Liver (tissue), 8 donors: ENCODE measurements at regions not wholly inside any gene's neighbourhood (a gene's known extent, or its start where the extent isn't known, plus 50 kb on each side); places are given as distances from the start of the nearest gene placed in this dataset.

Experiments
- DNase-seq: peaks from one replicate; pipeline ENCODE4 v3.0.0-alpha.2; 2017; ENCODE audit warnings: low spot score
- H3K27ac ChIP-seq, 2 donors: one replicate each; pipeline ENCODE4 v1.7.0; 2013; ENCODE audit warnings: inconsistent platforms in 2 of 2, low read length in 2 of 2, control low read depth in 1 of 2, low read depth in 1 of 2, mild to moderate bottlenecking in 1 of 2
- H3K27me3 ChIP-seq, 4 donors: one replicate each; pipeline versions ENCODE4 v1.6.1 to v1.7.0; 2013; ENCODE audit warnings: low read length in 3 of 4, inconsistent platforms in 1 of 4, mild to moderate bottlenecking in 1 of 4, moderate library complexity in 1 of 4; ENCODE audit not compliant: control insufficient read depth in 4 of 4, insufficient read depth in 4 of 4
- H3K36me3 ChIP-seq, 4 donors: one replicate each; pipeline versions ENCODE4 v1.6.1 to v1.7.0; 2013; ENCODE audit warnings: low read length in 3 of 4, mild to moderate bottlenecking in 3 of 4, low read depth in 1 of 4, moderate library complexity in 1 of 4; ENCODE audit not compliant: control insufficient read depth in 4 of 4, insufficient read depth in 3 of 4
- H3K4me1 ChIP-seq, 4 donors: one replicate each; pipeline versions ENCODE4 v1.6.1 to v1.7.0; 2013; ENCODE audit warnings: low read length in 3 of 4, mild to moderate bottlenecking in 3 of 4, moderate library complexity in 1 of 4; ENCODE audit not compliant: control insufficient read depth in 4 of 4, insufficient read depth in 4 of 4
- H3K4me3 ChIP-seq, 3 donors: one replicate each; pipeline versions ENCODE4 v1.6.1 to v1.7.0; 2013; ENCODE audit warnings: low read length in 3 of 3, control low read depth in 1 of 3, low read depth in 1 of 3, mild to moderate bottlenecking in 1 of 3
- H3K9ac ChIP-seq, 2 donors: one replicate each; pipeline ENCODE4 v1.7.0; 2013; ENCODE audit warnings: low read length in 2 of 2, mild to moderate bottlenecking in 2 of 2, moderate library complexity in 2 of 2, control low read depth in 1 of 2, low read depth in 1 of 2
- H3K9me3 ChIP-seq, 4 donors: one replicate each; pipeline versions ENCODE4 v1.6.1 to v1.7.0; 2013; ENCODE audit warnings: low read length in 3 of 4; ENCODE audit not compliant: control insufficient read depth in 4 of 4
- EGR1 ChIP-seq, 2 donors: IDR thresholded peaks; 2 replicates each; pipeline ENCODE4 v1.6.1; 2016 to 2018; ENCODE audit warnings: antibody characterized with exemption in 2 of 2, low read depth in 2 of 2
- FOXA1 ChIP-seq: IDR thresholded peaks from 2 replicates; pipeline ENCODE4 v1.6.1; 2016; ENCODE audit warnings: antibody characterized with exemption
- FOXA2 ChIP-seq: IDR thresholded peaks from 2 replicates; pipeline ENCODE4 v1.6.1; 2016; ENCODE audit warnings: antibody characterized with exemption
- GABPA ChIP-seq, 2 donors: IDR thresholded peaks in 1 of 2; conservative IDR thresholded peaks in 1 of 2; 2 replicates each; pipeline ENCODE4 v1.6.1; 2016; ENCODE audit warnings: antibody characterized with exemption in 2 of 2, mild to moderate bottlenecking in 1 of 2, moderate library complexity in 1 of 2
- HNF4A ChIP-seq, 2 donors: conservative IDR thresholded peaks; 2 replicates each; pipeline ENCODE4 v1.6.1; 2016; ENCODE audit warnings: antibody characterized with exemption in 2 of 2, mild to moderate bottlenecking in 2 of 2
- HNF4G ChIP-seq: IDR thresholded peaks from 2 replicates; pipeline ENCODE4 v1.6.1; 2016; ENCODE audit warnings: antibody characterized with exemption
- JUND ChIP-seq, 2 donors: IDR thresholded peaks; 2 replicates each; pipeline ENCODE4 v1.6.1; 2016; ENCODE audit warnings: antibody characterized with exemption in 2 of 2
- NR2F2 ChIP-seq: IDR thresholded peaks from 2 replicates; pipeline ENCODE4 v1.6.1; 2016; ENCODE audit warnings: antibody characterized with exemption
- RAD21 ChIP-seq, 2 donors: IDR thresholded peaks; 2 replicates each; pipeline ENCODE4 v1.6.1; 2016; ENCODE audit warnings: antibody characterized with exemption in 2 of 2, mild to moderate bottlenecking in 2 of 2
- SP1 ChIP-seq: IDR thresholded peaks from 2 replicates; pipeline ENCODE4 v1.6.1; 2018; ENCODE audit warnings: antibody characterized with exemption, mild to moderate bottlenecking
- TAF1 ChIP-seq: conservative IDR thresholded peaks from 2 replicates; pipeline ENCODE4 v1.6.1; 2016; ENCODE audit warnings: antibody characterized with exemption, mild to moderate bottlenecking
- YY1 ChIP-seq: IDR thresholded peaks from 2 replicates; pipeline ENCODE4 v1.6.1; 2016; ENCODE audit warnings: antibody characterized with exemption, mild to moderate bottlenecking
- WGBS: extraction: QIAGEN DNeasy Blood & Tissue Kit; methylation state at CpG from one replicate; pipeline ENCODE4 v1.1.7; 2013; 5-methylcytosine and 5-hydroxymethylcytosine counted together
- TF ChIP-seq, protein P1 (sequence below): IDR thresholded peaks from 2 replicates; pipeline ENCODE4 v1.6.1; 2016; ENCODE audit warnings: antibody characterized with exemption
- TF ChIP-seq, protein P2 (sequence below): IDR thresholded peaks from 2 replicates; pipeline ENCODE4 v1.6.1; 2016; ENCODE audit warnings: antibody characterized with exemption
- TF ChIP-seq, protein P3 (sequence below): IDR thresholded peaks from 2 replicates; pipeline ENCODE4 v1.6.1; 2016; ENCODE audit warnings: antibody characterized with exemption
- TF ChIP-seq, protein P4 (sequence below): IDR thresholded peaks from 2 replicates; pipeline ENCODE4 v1.6.1; 2016; ENCODE audit warnings: antibody characterized with exemption, mild to moderate bottlenecking
- TF ChIP-seq, protein P5 (sequence below): fragments of 150-350 bp; IDR thresholded peaks from 2 replicates; pipeline ENCODE4 v1.5.1; 2017; ENCODE audit warnings: improper control_type of control experiment, low read depth, low read length; ENCODE audit not compliant: missing input control
- donor health status: healthy.
- donor health status: healthy.
- donor health status: healthy.
- donor health status: healthy.
- donor health status: healthy.

DNA sequence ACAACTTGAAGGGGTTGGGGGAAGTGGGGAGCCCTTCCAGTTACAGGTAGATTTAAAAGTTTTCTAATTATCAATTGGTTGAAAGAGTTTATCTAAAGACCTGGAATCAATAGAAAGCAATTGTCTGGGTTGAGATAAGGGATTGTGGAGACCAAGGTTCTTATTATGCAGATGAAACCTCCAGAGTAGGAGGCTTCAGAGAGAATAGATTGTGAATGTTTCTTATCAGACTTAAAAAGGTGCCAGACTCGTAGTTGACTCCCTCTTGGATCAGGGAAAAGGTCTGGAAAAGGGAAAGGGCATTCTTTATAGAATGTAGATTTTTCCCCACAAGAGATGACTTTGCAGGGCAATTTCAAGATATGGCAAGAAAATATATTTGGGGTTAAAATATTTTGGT lies 100.8 kb downstream of the GADD45G start:
- no peak overlapping the region for H3K9ac ChIP-seq
- 0% methylated on average over 1 of the region's 1 CpG for WGBS
- H3K27me3 ChIP-seq = no peaks in the 10 kb centered on the region
- no peaks in the 10 kb centered on the region for H3K36me3 ChIP-seq
- H3K4me1 ChIP-seq = peaks cover 2 to 29% (median 14%) of the 10 kb centered on the region in 4 donors
- no peak overlapping the region for H3K27ac ChIP-seq
- no peak overlapping the region for H3K4me3 ChIP-seq
- H3K9me3 ChIP-seq = no peaks in the 10 kb centered on the region
- no peak for TF ChIP-seq NR2F2
- TF ChIP-seq, protein P1, sequence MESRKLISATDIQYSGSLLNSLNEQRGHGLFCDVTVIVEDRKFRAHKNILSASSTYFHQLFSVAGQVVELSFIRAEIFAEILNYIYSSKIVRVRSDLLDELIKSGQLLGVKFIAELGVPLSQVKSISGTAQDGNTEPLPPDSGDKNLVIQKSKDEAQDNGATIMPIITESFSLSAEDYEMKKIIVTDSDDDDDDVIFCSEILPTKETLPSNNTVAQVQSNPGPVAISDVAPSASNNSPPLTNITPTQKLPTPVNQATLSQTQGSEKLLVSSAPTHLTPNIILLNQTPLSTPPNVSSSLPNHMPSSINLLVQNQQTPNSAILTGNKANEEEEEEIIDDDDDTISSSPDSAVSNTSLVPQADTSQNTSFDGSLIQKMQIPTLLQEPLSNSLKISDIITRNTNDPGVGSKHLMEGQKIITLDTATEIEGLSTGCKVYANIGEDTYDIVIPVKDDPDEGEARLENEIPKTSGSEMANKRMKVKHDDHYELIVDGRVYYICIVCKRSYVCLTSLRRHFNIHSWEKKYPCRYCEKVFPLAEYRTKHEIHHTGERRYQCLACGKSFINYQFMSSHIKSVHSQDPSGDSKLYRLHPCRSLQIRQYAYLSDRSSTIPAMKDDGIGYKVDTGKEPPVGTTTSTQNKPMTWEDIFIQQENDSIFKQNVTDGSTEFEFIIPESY = no peak
- no peak for TF ChIP-seq EGR1 (IDR thresholded peaks at IDR 0.05; ENCODE audit: low read depth in 2 of 2)
- TF ChIP-seq SP1 = no peak
- TF ChIP-seq, protein P2, sequence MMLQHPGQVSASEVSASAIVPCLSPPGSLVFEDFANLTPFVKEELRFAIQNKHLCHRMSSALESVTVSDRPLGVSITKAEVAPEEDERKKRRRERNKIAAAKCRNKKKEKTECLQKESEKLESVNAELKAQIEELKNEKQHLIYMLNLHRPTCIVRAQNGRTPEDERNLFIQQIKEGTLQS = no peak
- TF ChIP-seq HNF4G = no peak
- no peak for TF ChIP-seq HNF4A (conservative IDR thresholded peaks at IDR 0.05)
- TF ChIP-seq, protein P3, sequence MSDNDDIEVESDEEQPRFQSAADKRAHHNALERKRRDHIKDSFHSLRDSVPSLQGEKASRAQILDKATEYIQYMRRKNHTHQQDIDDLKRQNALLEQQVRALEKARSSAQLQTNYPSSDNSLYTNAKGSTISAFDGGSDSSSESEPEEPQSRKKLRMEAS = no peak
- no peak for TF ChIP-seq JUND (IDR thresholded peaks at IDR 0.05)
- TF ChIP-seq RAD21 (IDR thresholded peaks at IDR 0.05) = no peak
- TF ChIP-seq, protein P4, sequence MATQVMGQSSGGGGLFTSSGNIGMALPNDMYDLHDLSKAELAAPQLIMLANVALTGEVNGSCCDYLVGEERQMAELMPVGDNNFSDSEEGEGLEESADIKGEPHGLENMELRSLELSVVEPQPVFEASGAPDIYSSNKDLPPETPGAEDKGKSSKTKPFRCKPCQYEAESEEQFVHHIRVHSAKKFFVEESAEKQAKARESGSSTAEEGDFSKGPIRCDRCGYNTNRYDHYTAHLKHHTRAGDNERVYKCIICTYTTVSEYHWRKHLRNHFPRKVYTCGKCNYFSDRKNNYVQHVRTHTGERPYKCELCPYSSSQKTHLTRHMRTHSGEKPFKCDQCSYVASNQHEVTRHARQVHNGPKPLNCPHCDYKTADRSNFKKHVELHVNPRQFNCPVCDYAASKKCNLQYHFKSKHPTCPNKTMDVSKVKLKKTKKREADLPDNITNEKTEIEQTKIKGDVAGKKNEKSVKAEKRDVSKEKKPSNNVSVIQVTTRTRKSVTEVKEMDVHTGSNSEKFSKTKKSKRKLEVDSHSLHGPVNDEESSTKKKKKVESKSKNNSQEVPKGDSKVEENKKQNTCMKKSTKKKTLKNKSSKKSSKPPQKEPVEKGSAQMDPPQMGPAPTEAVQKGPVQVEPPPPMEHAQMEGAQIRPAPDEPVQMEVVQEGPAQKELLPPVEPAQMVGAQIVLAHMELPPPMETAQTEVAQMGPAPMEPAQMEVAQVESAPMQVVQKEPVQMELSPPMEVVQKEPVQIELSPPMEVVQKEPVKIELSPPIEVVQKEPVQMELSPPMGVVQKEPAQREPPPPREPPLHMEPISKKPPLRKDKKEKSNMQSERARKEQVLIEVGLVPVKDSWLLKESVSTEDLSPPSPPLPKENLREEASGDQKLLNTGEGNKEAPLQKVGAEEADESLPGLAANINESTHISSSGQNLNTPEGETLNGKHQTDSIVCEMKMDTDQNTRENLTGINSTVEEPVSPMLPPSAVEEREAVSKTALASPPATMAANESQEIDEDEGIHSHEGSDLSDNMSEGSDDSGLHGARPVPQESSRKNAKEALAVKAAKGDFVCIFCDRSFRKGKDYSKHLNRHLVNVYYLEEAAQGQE = no peak
- TF ChIP-seq YY1 = no peak
- TF ChIP-seq, protein P5, sequence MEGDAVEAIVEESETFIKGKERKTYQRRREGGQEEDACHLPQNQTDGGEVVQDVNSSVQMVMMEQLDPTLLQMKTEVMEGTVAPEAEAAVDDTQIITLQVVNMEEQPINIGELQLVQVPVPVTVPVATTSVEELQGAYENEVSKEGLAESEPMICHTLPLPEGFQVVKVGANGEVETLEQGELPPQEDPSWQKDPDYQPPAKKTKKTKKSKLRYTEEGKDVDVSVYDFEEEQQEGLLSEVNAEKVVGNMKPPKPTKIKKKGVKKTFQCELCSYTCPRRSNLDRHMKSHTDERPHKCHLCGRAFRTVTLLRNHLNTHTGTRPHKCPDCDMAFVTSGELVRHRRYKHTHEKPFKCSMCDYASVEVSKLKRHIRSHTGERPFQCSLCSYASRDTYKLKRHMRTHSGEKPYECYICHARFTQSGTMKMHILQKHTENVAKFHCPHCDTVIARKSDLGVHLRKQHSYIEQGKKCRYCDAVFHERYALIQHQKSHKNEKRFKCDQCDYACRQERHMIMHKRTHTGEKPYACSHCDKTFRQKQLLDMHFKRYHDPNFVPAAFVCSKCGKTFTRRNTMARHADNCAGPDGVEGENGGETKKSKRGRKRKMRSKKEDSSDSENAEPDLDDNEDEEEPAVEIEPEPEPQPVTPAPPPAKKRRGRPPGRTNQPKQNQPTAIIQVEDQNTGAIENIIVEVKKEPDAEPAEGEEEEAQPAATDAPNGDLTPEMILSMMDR = no peak
- TF ChIP-seq FOXA2 = no peak
- TF ChIP-seq TAF1 = no peak
- TF ChIP-seq GABPA (IDR thresholded peaks at IDR 0.05 in 1 of 2, conservative IDR thresholded peaks at IDR 0.05 in 1 of 2) = no peak
- no peak for DNase-seq

DNA sequence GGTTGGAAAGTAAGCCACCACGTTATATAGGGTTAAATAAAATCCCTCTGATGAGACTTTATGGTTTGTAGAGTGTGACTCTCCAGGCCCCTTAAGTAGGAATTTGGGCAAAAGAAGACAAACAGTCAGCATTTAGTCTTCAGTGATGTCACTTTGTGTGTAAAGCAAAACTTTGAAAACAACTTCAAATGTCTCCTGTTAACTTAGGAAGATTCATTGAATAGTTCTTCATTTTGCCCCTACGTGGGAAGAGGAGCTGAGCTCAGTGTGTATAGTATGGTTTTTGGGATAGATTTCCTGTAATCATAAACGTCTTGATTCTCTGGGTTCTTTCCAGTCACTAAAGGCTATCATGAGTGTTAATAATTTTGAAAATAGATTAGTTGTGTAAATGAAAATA lies 101.3 kb downstream of the GADD45G start:
- 73% methylated on average over 3 of the region's 3 CpGs for WGBS
- H3K36me3 ChIP-seq = no peaks in the 10 kb centered on the region
- TF ChIP-seq HNF4G (no peak), GABPA (IDR thresholded peaks at IDR 0.05 in 1 of 2, conservative IDR thresholded peaks at IDR 0.05 in 1 of 2) (no peak), SP1 (no peak), EGR1 (IDR thresholded peaks at IDR 0.05; ENCODE audit: low read depth in 2 of 2) (no peak), FOXA1 (no peak), FOXA2 (no peak), NR2F2 (no peak), JUND (IDR thresholded peaks at IDR 0.05) (no peak), HNF4A (conservative IDR thresholded peaks at IDR 0.05) (no peak)
- TF ChIP-seq, protein P5 = no peak
- no peak for DNase-seq
- H3K4me3 ChIP-seq = no peak overlapping the region
- no peak overlapping the region for H3K27ac ChIP-seq
- H3K9me3 ChIP-seq = no peaks in the 10 kb centered on the region
- no peaks in the 10 kb centered on the region for H3K27me3 ChIP-seq
- H3K4me1 ChIP-seq = peaks cover 2 to 26% (median 14%) of the 10 kb centered on the region in 4 donors
- no peak overlapping the region for H3K9ac ChIP-seq
